ENCODE measurements at regions not wholly inside any gene's neighbourhood (a gene's known extent, or its start where the extent isn't known, plus 50 kb on each side); places are given as distances from the start of the nearest gene placed in this dataset.

DNA sequence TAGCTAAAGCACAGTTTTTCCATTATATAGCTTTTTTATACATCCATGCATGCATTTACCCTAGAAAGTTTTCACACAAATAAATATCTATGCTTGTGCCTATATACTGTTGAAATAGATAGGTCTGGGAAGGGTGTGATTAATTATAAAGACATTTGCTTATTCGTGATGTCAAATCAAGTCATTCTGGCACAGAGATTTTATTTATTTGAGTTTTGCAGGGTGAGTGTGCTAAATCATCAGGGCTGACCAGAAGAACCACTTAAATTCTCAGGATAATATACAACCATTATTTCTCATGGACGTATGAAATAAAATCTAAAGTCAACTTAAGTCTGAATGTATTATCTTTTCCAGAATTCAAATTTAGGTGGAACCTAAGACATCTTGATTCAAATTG, 295.5 kb downstream of the EPHA4 start:
- H3K36me3 Mint-ChIP-seq (ENCODE audit: low read depth): no peaks in the 10 kb centered on the region
- H3K9me3 Mint-ChIP-seq: no peaks in the 10 kb centered on the region
- no peaks in the 10 kb centered on the region for H3K4me1 Mint-ChIP-seq
- intact Hi-C loops (cut with micrococcal nuclease): no loop called here
- ATAC-seq (ENCODE audit: low read depth) (no peak), DNase-seq (no peak)
- ChIA-PET POLR2A (no interaction called here), CTCF (no interaction called here)
- H3K27me3 Mint-ChIP-seq: no peaks in the 10 kb centered on the region
- no peak overlapping the region for H3K27ac Mint-ChIP-seq
- TF ChIP-seq, protein P1, sequence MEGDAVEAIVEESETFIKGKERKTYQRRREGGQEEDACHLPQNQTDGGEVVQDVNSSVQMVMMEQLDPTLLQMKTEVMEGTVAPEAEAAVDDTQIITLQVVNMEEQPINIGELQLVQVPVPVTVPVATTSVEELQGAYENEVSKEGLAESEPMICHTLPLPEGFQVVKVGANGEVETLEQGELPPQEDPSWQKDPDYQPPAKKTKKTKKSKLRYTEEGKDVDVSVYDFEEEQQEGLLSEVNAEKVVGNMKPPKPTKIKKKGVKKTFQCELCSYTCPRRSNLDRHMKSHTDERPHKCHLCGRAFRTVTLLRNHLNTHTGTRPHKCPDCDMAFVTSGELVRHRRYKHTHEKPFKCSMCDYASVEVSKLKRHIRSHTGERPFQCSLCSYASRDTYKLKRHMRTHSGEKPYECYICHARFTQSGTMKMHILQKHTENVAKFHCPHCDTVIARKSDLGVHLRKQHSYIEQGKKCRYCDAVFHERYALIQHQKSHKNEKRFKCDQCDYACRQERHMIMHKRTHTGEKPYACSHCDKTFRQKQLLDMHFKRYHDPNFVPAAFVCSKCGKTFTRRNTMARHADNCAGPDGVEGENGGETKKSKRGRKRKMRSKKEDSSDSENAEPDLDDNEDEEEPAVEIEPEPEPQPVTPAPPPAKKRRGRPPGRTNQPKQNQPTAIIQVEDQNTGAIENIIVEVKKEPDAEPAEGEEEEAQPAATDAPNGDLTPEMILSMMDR (IDR thresholded peaks at IDR 0.05): no peak
- no peak overlapping the region for H3K4me3 Mint-ChIP-seq

DNA sequence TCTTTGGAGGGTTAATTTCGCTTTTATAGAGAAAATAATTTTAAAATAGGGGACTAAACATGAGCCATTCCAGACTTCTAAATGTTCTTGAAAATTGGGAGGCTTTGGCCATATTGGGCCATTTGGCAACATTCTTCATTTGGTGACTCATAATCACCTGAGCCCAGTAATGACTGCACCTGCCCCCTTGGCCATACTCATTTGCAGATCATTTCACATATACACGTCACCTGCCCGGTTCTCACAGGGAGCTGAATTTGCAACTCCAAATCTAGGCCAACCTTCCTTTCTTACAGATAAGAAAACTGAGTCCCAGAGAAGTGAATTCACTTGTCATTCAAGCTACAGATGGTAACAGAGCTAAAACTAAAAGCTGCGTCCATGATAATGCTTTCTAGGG, 289.7 kb downstream of the EPHA4 start:
- POLR2A ChIA-PET: no interaction called here
- no peak for DNase-seq

DNA sequence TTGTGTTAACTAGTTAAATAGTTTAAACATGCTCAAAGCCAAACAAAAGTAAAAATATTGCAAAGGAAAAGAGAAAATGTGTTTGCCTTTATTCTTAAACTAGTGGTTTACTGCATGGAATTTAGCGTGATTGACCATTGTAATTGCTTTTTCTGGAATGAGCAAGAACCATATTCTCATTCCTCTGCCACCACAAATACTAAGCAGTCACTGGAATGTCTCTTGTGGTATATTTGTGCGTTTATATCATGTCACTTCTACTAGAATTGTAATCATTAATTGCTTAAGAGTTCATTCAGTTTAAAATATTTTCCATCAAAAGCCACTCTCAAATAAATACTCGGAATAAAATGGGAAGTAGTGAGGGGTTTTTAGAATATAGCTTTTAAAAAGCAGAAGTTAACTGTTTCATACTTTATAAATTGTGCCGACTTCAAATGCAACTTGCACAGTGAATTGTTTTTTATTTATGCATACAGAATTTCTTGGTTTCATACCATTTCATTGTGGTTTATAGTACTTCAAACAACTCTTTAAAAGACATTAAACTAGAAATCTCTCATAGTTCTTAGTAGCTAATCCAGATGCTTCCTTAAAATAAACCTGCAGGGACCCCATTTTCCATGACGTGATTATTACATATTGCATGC, 288.1 kb downstream of the EPHA4 start:
- no peak overlapping the region for H3K27ac Mint-ChIP-seq
- no peaks in the 10 kb centered on the region for H3K27me3 Mint-ChIP-seq
- H3K4me1 Mint-ChIP-seq: peaks cover 6% of the 10 kb centered on the region
- H3K9me3 Mint-ChIP-seq: no peaks in the 10 kb centered on the region
- DNase-seq (no peak), ATAC-seq (ENCODE audit: low read depth) (no peak)
- ChIA-PET POLR2A (no interaction called here), CTCF (no interaction called here)
- H3K4me3 Mint-ChIP-seq: no peak overlapping the region
- TF ChIP-seq, protein P1 (IDR thresholded peaks at IDR 0.05): no peak
- no peaks in the 10 kb centered on the region for H3K36me3 Mint-ChIP-seq (ENCODE audit: low read depth)
- intact Hi-C loops (cut with micrococcal nuclease): no loop called here

More for the DNA sequence above, 289.7 kb downstream of the EPHA4 start:
- TF ChIP-seq, protein P1 (IDR thresholded peaks at IDR 0.05): no peak
- no peak for ATAC-seq (ENCODE audit: low read depth)
- Mint-ChIP-seq H3K27me3 (no peaks in the 10 kb centered on the region), H3K9me3 (no peaks in the 10 kb centered on the region), H3K4me3 (no peak overlapping the region), H3K4me1 (peaks cover 6% of the 10 kb centered on the region), H3K36me3 (ENCODE audit: low read depth) (no peaks in the 10 kb centered on the region), H3K27ac (no peak overlapping the region)
- intact Hi-C loops (cut with micrococcal nuclease): no loop called here
- CTCF ChIA-PET: no interaction called here

DNA sequence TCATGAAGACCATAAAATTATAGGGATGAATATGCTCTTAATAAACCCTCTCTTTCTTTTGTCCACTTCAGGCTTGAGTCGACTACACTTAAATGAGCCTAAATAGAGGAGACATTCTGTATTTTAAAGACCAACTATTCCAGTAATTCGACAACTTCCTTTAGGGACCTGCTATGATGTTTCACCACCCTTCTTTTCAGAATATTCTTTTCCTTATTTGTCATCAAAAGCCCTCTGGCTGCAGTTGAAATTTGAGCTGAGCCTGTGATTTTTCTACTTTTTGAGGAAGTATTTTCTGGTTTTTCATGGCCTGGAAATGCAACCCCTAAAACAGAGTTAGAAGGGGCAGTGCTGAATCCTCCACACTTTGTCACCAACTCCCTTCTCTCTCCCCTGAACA, 287.0 kb downstream of the EPHA4 start:
- POLR2A ChIA-PET: no interaction called here

DNA sequence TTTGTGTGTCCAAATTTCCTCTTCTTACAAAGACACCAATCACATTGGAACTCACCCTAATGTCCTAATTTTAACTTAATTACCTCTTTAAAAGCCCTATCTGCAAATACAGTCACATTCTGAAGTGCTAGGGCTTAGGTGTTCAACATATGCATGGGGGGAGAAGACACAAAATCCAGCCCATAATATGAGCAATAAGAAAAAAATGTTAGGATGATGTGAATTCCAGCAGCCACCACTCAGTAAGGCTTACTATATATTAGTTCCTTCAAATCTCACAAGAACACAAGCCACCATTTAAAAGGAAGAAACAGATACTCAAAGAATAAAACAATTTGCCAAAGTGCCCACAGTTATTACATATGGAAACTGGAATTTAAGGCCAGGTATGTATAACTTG, 285.7 kb downstream of the EPHA4 start:
- H3K9me3 Mint-ChIP-seq: no peaks in the 10 kb centered on the region
- TF ChIP-seq, protein P1 (IDR thresholded peaks at IDR 0.05): no peak
- DNase-seq (no peak), ATAC-seq (ENCODE audit: low read depth) (no peak)
- H3K36me3 Mint-ChIP-seq (ENCODE audit: low read depth): no peaks in the 10 kb centered on the region
- POLR2A ChIA-PET: no interaction called here
- CTCF ChIA-PET: no interaction called here
- H3K4me3 Mint-ChIP-seq: no peak overlapping the region
- H3K27me3 Mint-ChIP-seq: no peaks in the 10 kb centered on the region
- intact Hi-C loops (cut with micrococcal nuclease): loop anchor here (5.0 kb wide), 1 partner anchor 286 kb away; the partner anchor contains the start of gene EPHA4
- peaks cover 11% of the 10 kb centered on the region for H3K4me1 Mint-ChIP-seq
- H3K27ac Mint-ChIP-seq: no peak overlapping the region

More for the DNA sequence above, 287.0 kb downstream of the EPHA4 start:
- ATAC-seq (ENCODE audit: low read depth): no peak
- Mint-ChIP-seq H3K27ac (no peak overlapping the region), H3K36me3 (ENCODE audit: low read depth) (no peaks in the 10 kb centered on the region), H3K9me3 (no peaks in the 10 kb centered on the region), H3K4me3 (no peak overlapping the region), H3K4me1 (peaks cover 11% of the 10 kb centered on the region), H3K27me3 (no peaks in the 10 kb centered on the region)
- TF ChIP-seq, protein P1 (IDR thresholded peaks at IDR 0.05): no peak
- CTCF ChIA-PET: no interaction called here
- intact Hi-C loops (cut with micrococcal nuclease): loop anchor here (5.0 kb wide), 1 partner anchor 287 kb away; the partner anchor contains the start of gene EPHA4
- DNase-seq: no peak
